ENCODE measurements at regions not wholly inside any gene's neighbourhood (a gene's known extent, or its start where the extent isn't known, plus 50 kb on each side); places are given as distances from the start of the nearest gene placed in this dataset.

- Histone ChIP-seq H3K79me1 (ENCODE audit: low read depth in 1 of 2, low read length in 2 of 2) (no peaks in the 10 kb centered on the region), H4K20me1 (ENCODE audit: insufficient read depth, low read length) (no peaks in the 10 kb centered on the region), H2AK5ac (ENCODE audit: low read depth, low read length) (no peak overlapping the region), H2BK120ac (ENCODE audit: low read depth, low read length) (no peak overlapping the region), H3K56ac (ENCODE audit: extremely low read depth, insufficient read depth, low read length) (no peak overlapping the region), H2AFZ (replicated peaks; ENCODE audit: low read length, poor library complexity) (no peak overlapping the region), H4K8ac (ENCODE audit: low read depth in 2 of 2, low read length in 2 of 2) (no peak overlapping the region), H3K18ac (ENCODE audit: low read depth, low read length) (no peak overlapping the region), H4K5ac (ENCODE audit: low read depth, low read length) (no peak overlapping the region), H3K4me3 (ENCODE audit: insufficient read depth, low read depth, low read length) (no peak overlapping the region), H3K23ac (ENCODE audit: low read depth, low read length) (no peak overlapping the region), H3K27me3 (ENCODE audit: control insufficient read depth, insufficient read depth, low read length) (no peaks in the 10 kb centered on the region), H2BK15ac (ENCODE audit: low read depth, low read length) (no peak overlapping the region), H3K14ac (replicated peaks; ENCODE audit: low read depth, low read length) (no peak overlapping the region), H3K4ac (ENCODE audit: low read depth, low read length) (no peak overlapping the region), H3K9ac (ENCODE audit: low read depth, low read length) (no peak overlapping the region), H3K9me1 (ENCODE audit: insufficient read depth, low read length) (no peaks in the 10 kb centered on the region), H2AK9ac (replicated peaks; ENCODE audit: low read depth, low read length, poor library complexity) (no peak overlapping the region), H3K27ac (ENCODE audit: insufficient read depth, low read length) (no peak overlapping the region), H3K9me3 (ENCODE audit: control insufficient read depth, insufficient read depth, low read length) (peaks cover 8% of the 10 kb centered on the region), H3K4me2 (ENCODE audit: low read depth, low read length) (no peak overlapping the region), H4K91ac (ENCODE audit: insufficient read depth, low read depth, low read length) (no peak overlapping the region), H2BK5ac (ENCODE audit: low read depth, low read length, poor library complexity, severe bottlenecking) (no peak overlapping the region), H3K36me3 (ENCODE audit: control insufficient read depth, insufficient read depth, low read length) (no peaks in the 10 kb centered on the region), H2BK20ac (ENCODE audit: low read depth, low read length) (no peak overlapping the region), H3K4me1 (ENCODE audit: control insufficient read depth, insufficient read depth, low read length) (no peaks in the 10 kb centered on the region)
- in situ Hi-C loops (cut with MboI; ENCODE audit: low sequenced_read_pairs), result no loop called here
- no peak for ATAC-seq (ENCODE audit: low read depth)
- no TSS peak for BruUV-seq (replicated peaks)
- POLR2A ChIA-PET (ENCODE audit: unreplicated experiment), result no interaction called here
- no peak for TF ChIP-seq RFX5 (IDR thresholded peaks at IDR 0.05; ENCODE audit: low read depth, low read length)
- no peak for TF ChIP-seq MAFK (IDR thresholded peaks at IDR 0.05; ENCODE audit: low read depth, low read length)
- no peak for TF ChIP-seq CEBPB (IDR thresholded peaks at IDR 0.05; ENCODE audit: low read depth, low read length)
- TF ChIP-seq USF2 (IDR thresholded peaks at IDR 0.05; ENCODE audit: low read depth, low read length), result no peak
- TF ChIP-seq RCOR1 (IDR thresholded peaks at IDR 0.05; ENCODE audit: insufficient replicate concordance, low read length), result no peak
- TF ChIP-seq POLR2A (IDR thresholded peaks at IDR 0.05; ENCODE audit: low read depth, low read length), result no peak
- CTCF ChIA-PET, result no interaction called here
- dilution Hi-C loops (cut with HindIII; ENCODE audit: low sequenced_read_pairs, unreplicated experiment), result no loop called here
- intact Hi-C loops (cut with micrococcal nuclease), result no loop called here
- no peak for DNase-seq
These were observed 410.4 kb upstream of the NOVA1 start for GRCh38 chr14:27008187-27008586.

All from IMR-90 (cell line).